Peyer's patch (tissue), 4 donors: ENCODE measurements at regions not wholly inside any gene's neighbourhood (a gene's known extent, or its start where the extent isn't known, plus 50 kb on each side); places are given as distances from the start of the nearest gene placed in this dataset.

Source experiments
- POLR2A ChIP-seq, 2 donors: fragments of 450-650 bp; IDR thresholded peaks; one replicate each; pipeline ENCODE4 v1.5.1; 2017; ENCODE audit warnings: antibody characterized with exemption in 2 of 2, mild to moderate bottlenecking in 2 of 2, moderate library complexity in 2 of 2
- TF ChIP-seq, protein P1 (sequence below), 6 experiments: fragments of 450-650 bp in 4 of 6; fragments of 200-600 bp in 2 of 6; sonication (generic) in 1 of 6; IDR thresholded peaks; one replicate each; pipeline ENCODE4 v1.5.1; 2017 to 2019; ENCODE audit warnings: antibody characterized with exemption in 6 of 6, mild to moderate bottlenecking in 3 of 6, moderate library complexity in 1 of 6

DNA sequence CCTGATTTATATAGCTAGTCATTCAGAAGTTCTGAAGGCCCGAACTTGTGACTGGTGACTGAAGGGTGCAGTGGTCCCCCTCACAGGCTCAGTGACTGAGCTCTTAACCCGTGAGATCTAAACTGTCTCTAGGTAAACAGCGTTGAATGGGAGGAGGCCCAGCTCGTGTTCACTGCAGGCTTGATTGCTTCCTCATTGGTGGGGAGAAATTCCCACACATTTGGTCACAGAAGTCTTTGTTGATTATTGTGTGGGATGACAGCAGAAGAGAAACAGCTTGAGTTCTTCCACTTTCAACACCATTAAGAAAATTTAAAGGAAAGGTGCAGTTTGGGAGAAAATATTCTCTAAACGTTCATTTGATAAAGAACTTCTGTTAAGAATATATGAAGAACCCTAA, 1178.0 kb downstream of the UQCRFS1 start:
- TF ChIP-seq, protein P1, sequence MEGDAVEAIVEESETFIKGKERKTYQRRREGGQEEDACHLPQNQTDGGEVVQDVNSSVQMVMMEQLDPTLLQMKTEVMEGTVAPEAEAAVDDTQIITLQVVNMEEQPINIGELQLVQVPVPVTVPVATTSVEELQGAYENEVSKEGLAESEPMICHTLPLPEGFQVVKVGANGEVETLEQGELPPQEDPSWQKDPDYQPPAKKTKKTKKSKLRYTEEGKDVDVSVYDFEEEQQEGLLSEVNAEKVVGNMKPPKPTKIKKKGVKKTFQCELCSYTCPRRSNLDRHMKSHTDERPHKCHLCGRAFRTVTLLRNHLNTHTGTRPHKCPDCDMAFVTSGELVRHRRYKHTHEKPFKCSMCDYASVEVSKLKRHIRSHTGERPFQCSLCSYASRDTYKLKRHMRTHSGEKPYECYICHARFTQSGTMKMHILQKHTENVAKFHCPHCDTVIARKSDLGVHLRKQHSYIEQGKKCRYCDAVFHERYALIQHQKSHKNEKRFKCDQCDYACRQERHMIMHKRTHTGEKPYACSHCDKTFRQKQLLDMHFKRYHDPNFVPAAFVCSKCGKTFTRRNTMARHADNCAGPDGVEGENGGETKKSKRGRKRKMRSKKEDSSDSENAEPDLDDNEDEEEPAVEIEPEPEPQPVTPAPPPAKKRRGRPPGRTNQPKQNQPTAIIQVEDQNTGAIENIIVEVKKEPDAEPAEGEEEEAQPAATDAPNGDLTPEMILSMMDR (IDR thresholded peaks at IDR 0.05), result no peak
- TF ChIP-seq POLR2A (IDR thresholded peaks at IDR 0.05), result no peak
